Testis (tissue), 2 donors: ENCODE measurements at regions not wholly inside any gene's neighbourhood (a gene's known extent, or its start where the extent isn't known, plus 50 kb on each side); places are given as distances from the start of the nearest gene placed in this dataset.

Source experiments
- POLR2A ChIP-seq: fragments of 450-650 bp; IDR thresholded peaks from one replicate; pipeline ENCODE4 v1.6.1; 2017; ENCODE audit warnings: antibody characterized with exemption, mild to moderate bottlenecking, moderate library complexity
- TF ChIP-seq, protein P1 (sequence below), 3 experiments: fragments of 450-650 bp in 2 of 3; fragments of 200-600 bp in 1 of 3; sonication (generic) in 1 of 3; IDR thresholded peaks; one replicate each; pipeline ENCODE4 v1.5.1; 2016 to 2019; ENCODE audit warnings: antibody characterized with exemption in 3 of 3, mild to moderate bottlenecking in 2 of 3, moderate library complexity in 1 of 3

DNA sequence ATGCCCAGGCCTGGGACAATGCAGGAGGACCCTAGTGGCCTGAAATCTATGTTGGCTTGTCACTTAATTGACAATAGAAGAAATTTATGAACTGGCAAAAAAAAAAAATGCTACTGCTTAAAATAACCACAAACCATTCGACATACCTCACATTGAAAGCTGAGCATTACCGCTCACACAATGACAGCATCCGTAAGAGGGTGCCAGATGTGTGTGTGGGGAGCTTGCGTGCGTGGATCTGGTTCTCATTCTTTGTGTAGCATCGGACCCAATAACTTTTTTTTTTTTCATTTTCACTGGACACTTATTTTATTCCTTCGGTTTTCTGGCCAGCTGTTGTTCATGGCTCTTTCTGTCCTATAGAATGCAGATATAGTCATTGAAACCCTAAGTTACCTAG lies 216.7 kb downstream of the VRK1 start:
- TF ChIP-seq, protein P1, sequence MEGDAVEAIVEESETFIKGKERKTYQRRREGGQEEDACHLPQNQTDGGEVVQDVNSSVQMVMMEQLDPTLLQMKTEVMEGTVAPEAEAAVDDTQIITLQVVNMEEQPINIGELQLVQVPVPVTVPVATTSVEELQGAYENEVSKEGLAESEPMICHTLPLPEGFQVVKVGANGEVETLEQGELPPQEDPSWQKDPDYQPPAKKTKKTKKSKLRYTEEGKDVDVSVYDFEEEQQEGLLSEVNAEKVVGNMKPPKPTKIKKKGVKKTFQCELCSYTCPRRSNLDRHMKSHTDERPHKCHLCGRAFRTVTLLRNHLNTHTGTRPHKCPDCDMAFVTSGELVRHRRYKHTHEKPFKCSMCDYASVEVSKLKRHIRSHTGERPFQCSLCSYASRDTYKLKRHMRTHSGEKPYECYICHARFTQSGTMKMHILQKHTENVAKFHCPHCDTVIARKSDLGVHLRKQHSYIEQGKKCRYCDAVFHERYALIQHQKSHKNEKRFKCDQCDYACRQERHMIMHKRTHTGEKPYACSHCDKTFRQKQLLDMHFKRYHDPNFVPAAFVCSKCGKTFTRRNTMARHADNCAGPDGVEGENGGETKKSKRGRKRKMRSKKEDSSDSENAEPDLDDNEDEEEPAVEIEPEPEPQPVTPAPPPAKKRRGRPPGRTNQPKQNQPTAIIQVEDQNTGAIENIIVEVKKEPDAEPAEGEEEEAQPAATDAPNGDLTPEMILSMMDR (IDR thresholded peaks at IDR 0.05), result no peak
- no peak for TF ChIP-seq POLR2A
